Cardiac septum (tissue), 1 donor: ENCODE measurements at regions not wholly inside any gene's neighbourhood (a gene's known extent, or its start where the extent isn't known, plus 50 kb on each side); places are given as distances from the start of the nearest gene placed in this dataset.
"Not testable (repeated sequence)": the region's sequence is repeated elsewhere in the genome, so short reads cannot be mapped to it uniquely, and the experiment has no call there.

Experiments
- DNase-seq: peaks from one replicate; pipeline ENCODE4 v3.0.0-alpha.2; 2020; ENCODE audit warnings: low spot score
- intact Hi-C: fragments of 100-400 bp; cut with DNase I; formaldehyde crosslinking; loops from one replicate; pipeline ENCODE4 v1.14.0; 2022
- donor health status: DM: no; HTN: no; CAD: no.

- intact Hi-C loops = no loop called here
- no peak for DNase-seq
These were observed 64.2 kb downstream of the DACT2 start for GRCh38 chr6:168255283-168255881.

- DNase-seq = no peak
- intact Hi-C loops = no loop called here
These were observed 67.3 kb downstream of the DACT2 start for GRCh38 chr6:168252267-168252666.

GRCh38 chr6:168250250-168250649, 69.3 kb downstream of the DACT2 start:
- DNase-seq = no peak
- intact Hi-C loops = no loop called here

GRCh38 chr6:168249746-168250145, 69.8 kb downstream of the DACT2 start:
- intact Hi-C loops = no loop called here
- DNase-seq = no peak

- intact Hi-C loops = no loop called here
- DNase-seq = no peak
These were observed 71.4 kb downstream of the DACT2 start for GRCh38 chr6:168248148-168248620.

- no peak for DNase-seq
- intact Hi-C loops = no loop called here
These were observed 72.0 kb downstream of the DACT2 start for GRCh38 chr6:168247443-168248147.

GRCh38 chr6:168244961-168245551, 74.5 kb downstream of the DACT2 start:
- DNase-seq = no peak
- intact Hi-C loops = no loop called here

- DNase-seq = no peak
- intact Hi-C loops = no loop called here
These were observed 75.7 kb downstream of the DACT2 start for GRCh38 chr6:168243812-168244376.

- no peak for DNase-seq
- intact Hi-C loops = no loop called here
These were observed 76.7 kb downstream of the DACT2 start for GRCh38 chr6:168242940-168243225.

- intact Hi-C loops = no loop called here
- no peak for DNase-seq
These were observed 77.3 kb downstream of the DACT2 start for GRCh38 chr6:168242111-168242939.

GRCh38 chr6:168240160-168240559, 79.4 kb downstream of the DACT2 start:
- intact Hi-C loops = no loop called here
- DNase-seq = no peak

GRCh38 chr6:168239044-168239773, 80.4 kb downstream of the DACT2 start:
- intact Hi-C loops = no loop called here
- no peak for DNase-seq

GRCh38 chr6:168238159-168238909, 81.2 kb downstream of the DACT2 start:
- intact Hi-C loops = no loop called here
- no peak for DNase-seq

GRCh38 chr6:168233875-168234213, 85.7 kb downstream of the DACT2 start:
- DNase-seq, intact Hi-C loops: not testable (repeated sequence)

GRCh38 chr6:168232989-168233874, 86.3 kb downstream of the DACT2 start:
- no peak for DNase-seq
- intact Hi-C loops = no loop called here

GRCh38 chr6:168232528-168232927, 87.0 kb downstream of the DACT2 start:
- intact Hi-C loops = no loop called here
- DNase-seq = no peak

GRCh38 chr6:168232062-168232461, 87.5 kb downstream of the DACT2 start:
- DNase-seq = no peak
- intact Hi-C loops = no loop called here

- DNase-seq = no peak
- intact Hi-C loops = no loop called here
These were observed 88.1 kb downstream of the DACT2 start for GRCh38 chr6:168231393-168231957.
